HepG2 (cell line): ENCODE measurements at regions not wholly inside any gene's neighbourhood (a gene's known extent, or its start where the extent isn't known, plus 50 kb on each side); places are given as distances from the start of the nearest gene placed in this dataset.

Experiments
- ATAC-seq: fragments of 200-7000 bp; cut with Tn5 transposase; 3 replicates; pipeline ENCODE4 v1.9.1; 2020; ENCODE audit warnings: mild to moderate bottlenecking, moderate library complexity
- BruUV-seq: library from RNA; stranded (reverse); fragments of 400-500 nt; replicated peaks from 2 replicates; lab custom pipeline; 2021; lab: Mats Ljungman, UMichigan
- CTCF ChIA-PET: fragments of 300-600 bp; formaldehyde crosslinking; extraction: SDS; loops from one replicate; lab custom pipeline; 2021; ENCODE audit warnings: low total read pairs, inconsistent platforms, low intra/inter-chr PET ratio; lab: Yijun Ruan, JAX
- POLR2A ChIA-PET: fragments of 350-600 bp; sonication (Branson Sonifier 250); formaldehyde crosslinking; loops from one replicate; lab custom pipeline; 2020; ENCODE audit warnings: antibody characterized with exemption, inconsistent platforms; lab: Yijun Ruan, JAX
- DNase-seq: peaks from one replicate; pipeline ENCODE4 v3.0.0-alpha.2; 2015; ENCODE audit warnings: low spot score
- FAIRE-seq: peaks from 3 replicates; lab custom pipeline; 2011; peaks lifted over from hg19 to GRCh38; lab: Jason Lieb, UNC
- H2AFZ ChIP-seq: one replicate; pipeline ENCODE4 v1.6.1; 2011; ENCODE audit warnings: low read length, inconsistent platforms
- H3K27ac ChIP-seq: fragments of 300-600 bp; 3 replicates; pipeline ENCODE4 v1.8.0; 2011; ENCODE audit warnings: mixed run types, mild to moderate bottlenecking, mixed read lengths, low read length, inconsistent platforms; ENCODE audit not compliant: insufficient read depth; ENCODE audit errors: extremely low read length
- H3K27me3 ChIP-seq, 2 experiments: fragments of 200-600 bp in 1 of 2; 2 replicates in 1 of 2; 3 replicates in 1 of 2; pipeline versions ENCODE4 v1.6.0 to v1.8.0; 2011; ENCODE audit warnings: low read length in 2 of 2, mild to moderate bottlenecking in 2 of 2, moderate library complexity in 2 of 2, inconsistent platforms in 1 of 2; ENCODE audit not compliant: insufficient read depth in 2 of 2, control insufficient read depth in 1 of 2
- H3K36me3 ChIP-seq, 2 experiments: fragments of 200-600 bp in 1 of 2; replicated peaks in 1 of 2; 2 replicates in 1 of 2; 3 replicates in 1 of 2; pipeline versions ENCODE4 v1.5.1 to v1.8.0; 2011; ENCODE audit warnings: low read length in 2 of 2, inconsistent platforms in 1 of 2; ENCODE audit not compliant: insufficient read depth in 2 of 2, control insufficient read depth in 1 of 2
- H3K4me1 ChIP-seq: 2 replicates; pipeline ENCODE4 v1.5.1; 2012; ENCODE audit warnings: low read length, inconsistent platforms; ENCODE audit not compliant: insufficient read depth
- H3K4me2 ChIP-seq: 2 replicates; pipeline ENCODE4 v1.6.0; 2011; ENCODE audit warnings: low read depth, low read length, inconsistent platforms
- H3K4me3 ChIP-seq, 3 experiments: fragments of 200-600 bp in 1 of 3; sonication (generic), shearing (Covaris generic) in 1 of 3; replicated peaks in 1 of 3; 2 replicates each; pipeline ENCODE4 v1.5.1; 2011 to 2016; ENCODE audit warnings: low read length in 3 of 3, inconsistent platforms in 2 of 3, low read depth in 2 of 3, mild to moderate bottlenecking in 2 of 3, control low read depth in 1 of 3, mixed read lengths in 1 of 3; ENCODE audit not compliant: insufficient read depth in 1 of 3
- H3K79me2 ChIP-seq: one replicate; pipeline ENCODE4 v1.6.1; 2011; ENCODE audit warnings: low read length, inconsistent platforms; ENCODE audit not compliant: insufficient read depth
- H3K9ac ChIP-seq: 2 replicates; pipeline ENCODE4 v1.6.0; 2011; ENCODE audit warnings: mild to moderate bottlenecking, low read depth, low read length, inconsistent platforms; ENCODE audit not compliant: insufficient read depth
- H3K9me3 ChIP-seq: 2 replicates; pipeline ENCODE4 v1.5.1; 2012; ENCODE audit warnings: mild to moderate bottlenecking, low read length
- H4K20me1 ChIP-seq: 2 replicates; pipeline ENCODE4 v1.6.0; 2011; ENCODE audit warnings: inconsistent platforms, mild to moderate bottlenecking, low read length, moderate library complexity; ENCODE audit not compliant: insufficient read depth
- ARID5B ChIP-seq: IDR thresholded peaks from 2 replicates; pipeline ENCODE4 v1.4.0; 2020; ENCODE audit warnings: mild to moderate bottlenecking, missing genetic modification reagents
- DZIP1 ChIP-seq: sonication (generic); formaldehyde crosslinking; IDR thresholded peaks from 2 replicates; pipeline ENCODE4 v1.5.0; 2020; ENCODE audit warnings: mild to moderate bottlenecking, missing genetic modification reagents
- GPBP1L1 ChIP-seq: sonication (generic); formaldehyde crosslinking; IDR thresholded peaks from 2 replicates; pipeline ENCODE4 v1.5.0; 2020; ENCODE audit warnings: mild to moderate bottlenecking, missing genetic modification reagents
- KMT2A ChIP-seq: sonication (generic); formaldehyde crosslinking; IDR thresholded peaks from 2 replicates; pipeline ENCODE4 v1.4.0; 2020; ENCODE audit warnings: missing genetic modification reagents
- MXD1 ChIP-seq: sonication (generic); formaldehyde crosslinking; IDR thresholded peaks from 2 replicates; pipeline ENCODE4 v1.4.0; 2020; ENCODE audit warnings: mild to moderate bottlenecking, missing genetic modification reagents
- MYC ChIP-seq: sonication (generic); formaldehyde crosslinking; IDR thresholded peaks from 2 replicates; pipeline ENCODE4 v1.9.0; 2021; ENCODE audit warnings: missing genetic modification reagents, borderline replicate concordance
- NFE2L2 ChIP-seq: fragments of 150-350 bp; IDR thresholded peaks from 2 replicates; pipeline ENCODE4 v1.6.1; 2014; ENCODE audit warnings: low read length
- PHF5A ChIP-seq: IDR thresholded peaks from one replicate; pipeline ENCODE4 v1.6.1; 2018; ENCODE audit warnings: low read depth, missing genetic modification reagents; ENCODE audit not compliant: unreplicated experiment
- ZFAT ChIP-seq: sonication (generic); formaldehyde crosslinking; conservative IDR thresholded peaks from 2 replicates; pipeline ENCODE4 v1.8.1; 2023; ENCODE audit warnings: missing genetic modification reagents, inconsistent platforms
- WGBS: methylation state at CpG from one replicate; pipeline ENCODE4 v1.1.6; 2017; ENCODE audit warnings: low lambda C conversion rate; 5-methylcytosine and 5-hydroxymethylcytosine counted together
- in situ Hi-C: cut with HindIII; loops from 2 replicates; pipeline ENCODE4 v1.10.0; 2017; ENCODE audit warnings: low pct_unique_long_range_greater_than_20kb; ENCODE audit not compliant: extremely low pct_ligation_motif_present
- intact Hi-C: fragments of 100-400 bp; cut with micrococcal nuclease; formaldehyde crosslinking; loops from one replicate; pipeline ENCODE4 v1.10.0; 2022; ENCODE audit not compliant: unreplicated experiment

- no peak for FAIRE-seq
- no peak for DNase-seq
- no peak for ATAC-seq
- H3K4me1 ChIP-seq: no peaks in the 10 kb centered on the region
- WGBS: 88% methylated on average over 4 of the region's 4 CpGs
- H3K36me3 ChIP-seq: no peaks in the 10 kb centered on the region
- no peak overlapping the region for H3K4me2 ChIP-seq
- no peak overlapping the region for H3K4me3 ChIP-seq
- H4K20me1 ChIP-seq: no peaks in the 10 kb centered on the region
- POLR2A ChIA-PET: no interaction called here
- no peak overlapping the region for H3K27ac ChIP-seq
- CTCF ChIA-PET: no interaction called here
- no peaks in the 10 kb centered on the region for H3K79me2 ChIP-seq
- no peak overlapping the region for H2AFZ ChIP-seq
- H3K9ac ChIP-seq: no peak overlapping the region
- H3K27me3 ChIP-seq: no peaks in the 10 kb centered on the region
- no peak for TF ChIP-seq ARID5B
- TF ChIP-seq ZFAT: no peak
- TF ChIP-seq DZIP1 (CRISPR knock-in tag): no peak
- TF ChIP-seq PHF5A: no peak
- no peak for TF ChIP-seq NFE2L2
- no peak for TF ChIP-seq MXD1 (CRISPR knock-in tag)
- TF ChIP-seq KMT2A (CRISPR knock-in tag): no peak
- TF ChIP-seq MYC (CRISPR knock-in tag): no peak
- no peak for TF ChIP-seq GPBP1L1 (CRISPR knock-in tag)
- BruUV-seq: no TSS peak
- H3K9me3 ChIP-seq: no peaks in the 10 kb centered on the region
- in situ Hi-C loops (no loop called here), intact Hi-C loops (no loop called here)
Observed at GRCh38 chr1:121566346-121566745, 381.6 kb downstream of the SRGAP2C start.
